Hindlimb muscle (tissue), 1 donor: ENCODE measurements at regions not wholly inside any gene's neighbourhood (a gene's known extent, or its start where the extent isn't known, plus 50 kb on each side); places are given as distances from the start of the nearest gene placed in this dataset.

Experiments used
- DNase-seq: peaks from one replicate; pipeline ENCODE4 v3.0.0-alpha.2; 2013

DNA sequence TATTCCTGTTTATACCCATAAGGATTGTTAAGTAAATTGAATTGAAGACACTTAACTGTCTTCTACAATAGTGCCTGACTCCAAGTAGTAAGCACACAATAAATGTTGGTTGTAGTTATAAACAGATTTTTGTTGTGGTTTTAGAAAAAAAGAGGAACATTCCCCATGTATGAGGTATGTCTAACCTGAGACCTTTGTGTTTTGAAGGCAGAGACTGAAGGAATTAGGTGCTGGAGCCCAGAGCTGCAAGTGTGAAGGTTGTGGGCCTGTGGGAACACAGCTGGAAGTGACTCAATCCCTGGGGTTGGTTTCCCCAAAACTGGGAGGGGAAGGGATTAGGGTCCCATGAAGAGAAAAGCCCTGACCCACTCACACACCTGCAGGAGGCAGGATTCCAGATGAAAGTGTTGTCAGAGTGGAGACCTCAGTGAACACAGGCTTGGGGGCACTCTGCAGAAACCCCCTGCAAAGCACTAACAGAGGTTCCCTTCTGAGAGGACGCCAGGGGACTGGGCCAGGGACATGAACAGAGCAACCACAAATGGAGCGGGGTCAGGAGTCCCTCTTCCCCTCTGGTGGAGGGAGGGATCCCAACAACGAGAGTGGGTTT, 265.1 kb upstream of the KLF14 start:
- DNase-seq: no peak

DNA sequence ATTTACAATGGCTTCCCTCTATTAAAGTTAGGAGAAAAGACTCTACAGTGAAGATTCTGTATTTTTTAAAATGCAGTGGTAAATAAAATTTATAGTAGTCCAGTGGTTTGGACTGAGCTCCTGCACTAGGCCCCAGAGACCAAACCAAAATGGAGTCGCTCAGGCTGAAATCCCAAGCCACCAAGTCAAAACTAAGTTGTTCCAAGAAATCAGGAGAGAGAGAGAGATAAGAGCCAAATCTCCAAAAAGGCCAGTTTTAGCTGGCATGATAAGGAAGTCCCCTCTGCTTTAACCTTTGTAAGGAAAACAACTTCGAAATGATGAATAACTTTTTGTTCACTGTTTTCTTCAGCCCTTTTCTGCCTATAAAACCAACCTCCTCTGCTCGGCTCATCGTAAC, 265.9 kb upstream of the KLF14 start:
- no peak for DNase-seq

DNA sequence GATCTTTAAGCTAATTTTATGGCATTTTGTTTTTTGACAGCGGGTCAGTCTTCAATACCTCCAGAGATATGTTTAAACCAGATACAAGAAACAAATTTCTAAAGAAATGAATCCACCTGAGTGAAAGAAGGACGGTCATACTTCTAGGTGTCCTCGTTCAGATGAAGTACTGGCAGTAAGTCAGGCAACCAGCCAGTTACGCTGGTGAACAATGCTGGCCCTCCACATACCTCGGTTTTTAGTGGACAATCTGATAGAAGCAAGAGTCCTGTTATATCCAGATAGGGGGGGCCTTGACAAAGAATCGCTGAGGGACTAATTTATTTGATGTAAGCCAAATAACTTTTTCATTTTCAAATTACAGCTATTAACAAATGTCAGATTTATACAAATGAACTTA, 266.4 kb upstream of the KLF14 start:
- no peak for DNase-seq

DNA sequence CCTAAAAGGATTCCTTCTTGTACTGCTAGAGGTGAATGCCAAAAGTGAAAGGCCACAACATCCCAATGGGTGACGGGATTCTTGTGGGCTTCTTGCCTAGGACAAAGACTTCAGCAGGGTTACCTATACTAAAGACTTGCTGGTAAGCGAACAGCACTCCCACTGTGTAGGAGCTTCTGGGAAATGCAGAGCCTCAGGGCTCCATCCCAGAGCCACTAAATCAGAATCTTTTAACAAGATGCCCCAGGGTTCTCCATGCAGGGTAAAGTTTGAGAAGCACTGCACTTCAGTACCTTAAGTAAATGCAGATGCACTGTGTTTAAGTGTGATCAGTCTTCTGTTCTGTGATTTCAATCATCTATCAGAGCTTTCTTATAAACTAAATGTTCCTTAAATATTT, 266.9 kb upstream of the KLF14 start:
- no peak for DNase-seq

DNA sequence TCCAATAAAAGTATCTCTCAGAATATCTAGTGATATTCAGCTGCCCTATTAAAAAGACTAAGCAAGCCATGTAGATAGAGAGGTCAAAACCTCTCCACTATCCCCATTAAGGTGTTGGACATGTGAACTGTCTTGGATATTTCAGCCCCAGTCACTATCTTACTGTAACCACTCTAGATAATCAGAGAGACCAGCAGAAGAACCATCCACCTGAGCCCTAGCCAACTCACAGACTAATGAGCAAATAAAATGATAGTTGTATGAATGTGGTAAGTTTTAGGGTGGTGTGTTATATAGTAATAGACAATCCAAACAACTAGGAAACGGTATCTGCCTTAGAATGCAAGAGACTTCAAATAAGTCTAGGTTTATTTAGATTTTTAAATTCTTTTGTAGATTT, 268.6 kb upstream of the KLF14 start:
- DNase-seq: no peak

DNA sequence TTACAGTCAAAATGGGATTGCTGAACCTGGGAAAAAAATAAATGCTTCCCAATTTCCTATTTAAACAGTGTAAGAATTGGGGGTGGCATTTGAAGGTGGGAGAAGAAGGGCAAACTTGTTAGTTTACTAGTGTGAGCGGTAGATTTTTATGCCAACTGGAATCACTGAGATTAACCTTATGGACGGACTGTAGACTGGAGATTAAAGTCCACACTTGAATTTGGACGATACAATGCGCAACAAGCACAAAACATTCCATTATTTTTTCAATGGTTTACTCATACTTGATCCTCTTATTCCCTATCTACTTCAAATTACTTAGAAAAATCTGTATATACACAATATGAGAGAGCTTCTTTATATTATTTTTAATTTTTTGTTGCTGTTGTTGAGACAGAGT, 269.6 kb upstream of the KLF14 start:
- DNase-seq: no peak

DNA sequence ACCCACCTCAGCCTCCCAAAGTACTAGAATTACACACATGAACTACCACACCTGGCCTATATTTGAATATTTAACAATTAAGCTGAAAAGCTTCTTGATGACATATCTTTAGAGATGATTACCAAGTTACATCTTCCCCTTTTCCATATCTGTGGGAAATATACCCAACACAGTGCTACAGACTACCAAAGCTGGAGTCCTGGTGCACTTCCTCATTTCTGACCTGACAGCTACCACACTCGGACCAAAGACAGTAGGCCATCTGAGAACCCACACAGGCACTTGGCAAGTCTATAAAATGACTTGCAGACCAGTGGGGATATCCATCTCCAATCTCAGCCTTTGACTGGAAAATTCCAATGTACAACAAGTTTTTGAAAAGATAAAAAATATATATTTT, 270.4 kb upstream of the KLF14 start:
- no peak for DNase-seq

DNA sequence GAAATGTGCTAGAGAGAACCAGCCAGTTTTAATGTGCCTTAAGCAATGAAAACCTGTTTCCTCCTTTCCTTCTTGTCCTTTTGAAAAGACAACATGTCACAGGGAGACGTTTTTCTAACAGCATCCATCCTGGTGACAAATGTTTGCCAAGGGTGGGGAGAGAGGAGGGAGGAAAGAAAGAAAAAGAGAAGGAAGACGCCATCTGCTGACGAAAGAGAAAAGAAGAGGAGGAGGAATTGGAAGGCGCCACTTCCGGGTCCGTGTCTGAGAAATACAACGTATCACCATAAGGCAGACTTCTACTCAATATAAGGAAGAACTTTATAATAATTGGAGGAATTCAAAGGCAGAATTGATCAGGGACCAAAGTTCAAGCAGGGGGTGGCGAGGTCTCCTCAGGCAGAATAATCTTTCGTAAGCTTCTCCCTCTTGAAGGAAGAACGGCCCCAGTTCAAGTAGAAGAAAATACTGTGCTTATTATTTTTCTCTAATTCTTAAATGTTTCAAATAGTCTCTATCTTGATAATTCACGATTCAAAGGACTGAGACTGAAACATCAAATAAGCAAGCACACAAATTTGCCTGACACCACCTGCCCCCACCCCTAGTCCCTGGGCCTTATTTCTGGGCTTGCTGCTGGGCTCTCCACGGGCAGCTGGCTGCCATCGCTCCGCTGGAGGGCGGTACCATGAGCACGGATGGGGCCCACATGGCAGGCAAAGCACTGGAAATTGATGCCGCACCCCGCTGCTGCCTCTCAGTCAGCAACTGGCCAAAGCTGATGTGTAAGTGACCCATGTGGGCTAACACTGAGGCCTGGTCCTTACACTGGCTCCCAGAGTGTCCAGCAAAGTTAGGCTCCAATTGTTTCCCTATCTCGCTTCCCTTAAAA, 273.7 kb upstream of the KLF14 start:
- DNase-seq: peak; percentile 81

DNA sequence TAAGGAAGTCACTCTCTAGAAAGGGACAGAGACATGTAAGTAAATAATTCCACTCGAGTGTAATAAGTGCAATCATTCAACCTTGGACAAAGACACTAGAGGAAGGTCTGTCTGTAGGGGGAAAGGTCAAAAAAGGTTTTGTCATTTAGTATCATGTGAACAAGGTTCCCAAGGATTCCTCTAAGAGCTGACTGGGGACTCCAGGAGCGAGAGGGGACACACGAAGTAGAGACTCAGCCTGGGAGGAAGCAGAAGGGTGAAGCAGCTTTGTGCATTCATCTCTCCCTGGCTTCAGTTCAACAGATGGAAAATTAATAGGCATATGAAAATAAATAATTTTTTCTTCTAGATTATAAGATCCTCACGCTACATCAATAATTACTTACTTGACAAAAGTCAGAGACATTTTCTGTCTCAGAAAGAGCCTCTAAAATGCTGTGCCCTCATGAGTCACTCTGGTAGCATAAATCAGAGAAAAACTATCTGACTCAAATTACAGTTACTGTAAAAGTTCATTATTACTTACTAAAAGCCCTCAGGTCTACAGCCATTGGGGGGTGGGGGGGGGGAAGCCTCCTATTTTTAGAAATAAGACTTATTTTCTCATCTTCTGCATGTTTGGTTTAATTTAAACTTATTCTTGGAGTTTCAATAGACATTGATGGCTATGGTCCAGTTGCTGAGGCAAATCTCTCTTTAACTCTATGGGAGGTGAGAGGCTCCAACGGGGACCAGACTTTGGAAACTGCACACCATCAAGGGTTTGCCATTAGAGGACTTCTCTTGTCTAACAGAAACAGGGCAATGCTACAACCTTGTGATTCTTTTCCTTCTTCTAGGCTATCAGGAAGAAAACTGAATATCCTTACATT, 275.1 kb upstream of the KLF14 start:
- DNase-seq: no peak

DNA sequence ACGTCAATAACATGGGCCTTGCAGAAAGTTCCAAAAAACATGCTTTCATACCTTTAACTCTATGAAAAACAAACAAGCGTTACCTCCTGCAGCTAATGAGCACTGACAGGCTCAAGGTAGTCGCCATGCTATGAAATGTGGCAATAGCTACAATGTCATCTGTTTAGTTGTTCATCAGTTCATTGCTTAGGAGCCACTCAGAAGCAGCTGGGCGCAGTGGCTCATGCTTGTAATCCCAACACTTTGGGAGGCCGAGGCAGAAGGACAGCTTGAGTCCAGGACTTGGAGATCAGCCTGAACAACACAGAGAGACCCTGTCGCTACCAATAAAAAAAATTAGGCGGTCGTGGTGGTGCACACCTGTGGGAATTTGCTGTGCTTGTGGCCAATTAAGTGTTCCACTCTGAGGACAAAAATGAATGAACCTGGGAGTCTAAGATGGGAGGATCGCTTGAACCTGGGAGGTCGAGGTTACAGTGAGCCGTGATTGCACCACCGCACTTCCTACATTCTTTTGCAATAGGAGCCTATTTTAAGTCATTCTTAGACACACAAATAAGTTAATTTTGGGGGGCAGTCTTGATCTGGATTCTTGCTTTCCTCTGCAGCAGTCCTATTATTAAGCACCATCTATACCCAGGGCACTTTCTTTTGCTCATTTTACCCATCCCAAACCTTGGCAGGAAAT, 276.2 kb upstream of the KLF14 start:
- no peak for DNase-seq

DNA sequence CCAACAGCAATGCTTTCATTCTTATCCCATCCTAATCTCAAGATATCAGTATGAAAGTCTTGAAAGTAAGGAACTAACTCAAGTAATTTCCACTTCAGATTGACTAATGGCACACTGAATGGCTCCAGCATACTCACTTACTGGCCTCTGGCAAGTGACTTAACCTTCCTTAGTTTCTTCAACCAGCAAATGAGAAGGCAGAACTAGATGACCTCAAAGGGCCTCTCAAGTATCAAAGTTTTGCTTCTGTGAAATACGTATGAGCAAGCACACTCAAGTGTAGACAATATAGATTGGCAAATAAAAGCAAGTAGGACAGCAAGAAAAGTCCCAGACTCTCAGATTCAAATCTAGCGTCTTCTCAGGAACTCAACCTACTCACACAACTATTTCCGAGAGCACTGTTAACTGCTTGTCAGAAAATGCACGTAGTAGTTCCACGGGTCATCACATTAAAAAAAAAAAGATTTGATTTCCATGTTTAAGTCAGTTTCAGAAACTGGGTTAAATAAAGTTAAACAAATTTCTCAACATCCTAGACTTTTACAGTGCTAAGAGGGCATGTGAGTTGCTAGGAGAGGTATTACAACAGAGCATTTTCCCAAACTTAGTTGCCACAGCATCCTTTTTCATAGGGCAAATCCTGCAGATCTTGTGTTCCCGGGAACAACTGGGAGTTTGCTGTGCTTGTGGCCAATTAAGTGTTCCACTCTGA, 276.9 kb upstream of the KLF14 start:
- DNase-seq: no peak

DNA sequence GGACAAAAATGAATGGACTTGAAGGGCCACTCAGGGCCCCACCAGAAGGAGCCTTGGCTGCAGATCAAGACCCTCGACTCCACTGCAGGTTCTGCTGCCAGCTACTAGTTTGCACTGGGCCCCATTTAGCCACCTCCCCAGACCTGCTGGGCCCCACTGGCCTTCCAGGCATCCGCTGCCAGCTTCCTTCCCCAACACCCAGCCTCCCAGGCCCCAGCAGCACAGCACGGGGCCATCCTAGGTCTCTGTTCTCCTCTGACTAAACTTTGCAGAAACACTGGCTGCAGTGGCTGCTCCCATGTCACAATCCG, 277.4 kb upstream of the KLF14 start:
- DNase-seq: no peak

DNA sequence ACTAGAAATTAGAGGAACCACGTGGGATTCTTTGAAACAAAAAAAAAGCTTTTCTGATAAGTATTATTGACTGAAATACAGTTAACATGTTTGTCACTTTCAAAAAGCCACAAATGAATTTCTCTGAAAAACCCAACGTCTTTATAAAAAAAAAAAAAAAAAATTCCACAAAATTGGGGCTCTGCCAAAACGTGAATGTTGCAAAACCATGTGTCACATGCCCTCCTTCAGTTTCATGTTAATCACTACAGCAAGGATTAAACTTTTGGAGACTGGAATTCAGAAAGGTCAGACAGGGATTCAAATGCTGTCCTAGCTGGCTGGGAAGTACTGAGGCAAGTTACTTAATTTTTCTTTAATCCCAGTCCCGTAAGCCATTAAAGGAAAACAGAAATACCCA, 278.0 kb upstream of the KLF14 start:
- DNase-seq: no peak

DNA sequence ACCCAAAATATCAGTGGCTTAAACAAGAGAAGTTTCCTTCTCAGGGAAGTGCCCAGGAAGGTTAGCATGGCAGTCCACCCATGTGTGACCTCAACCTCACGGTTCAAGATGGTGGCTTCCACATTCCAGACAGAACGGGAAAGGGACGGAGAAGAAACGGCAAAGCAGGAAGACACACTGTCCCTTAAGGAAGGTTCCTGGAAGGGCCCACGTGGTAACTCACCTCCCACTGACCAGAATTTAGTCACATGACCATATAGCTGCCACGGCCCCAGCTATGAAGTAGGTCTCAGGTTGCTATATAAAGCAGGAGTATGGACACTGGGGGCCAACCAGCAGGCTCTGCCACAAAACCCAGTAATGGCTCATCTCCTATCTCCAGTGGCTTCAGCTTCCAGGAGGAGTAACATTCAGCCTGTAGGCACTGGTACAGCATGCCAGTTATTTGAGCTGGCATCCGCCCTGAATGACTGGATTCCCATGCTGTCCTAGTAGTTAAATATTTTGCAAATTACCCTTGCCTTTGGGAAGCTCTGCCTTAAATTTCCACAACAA, 278.5 kb upstream of the KLF14 start:
- no peak for DNase-seq

DNA sequence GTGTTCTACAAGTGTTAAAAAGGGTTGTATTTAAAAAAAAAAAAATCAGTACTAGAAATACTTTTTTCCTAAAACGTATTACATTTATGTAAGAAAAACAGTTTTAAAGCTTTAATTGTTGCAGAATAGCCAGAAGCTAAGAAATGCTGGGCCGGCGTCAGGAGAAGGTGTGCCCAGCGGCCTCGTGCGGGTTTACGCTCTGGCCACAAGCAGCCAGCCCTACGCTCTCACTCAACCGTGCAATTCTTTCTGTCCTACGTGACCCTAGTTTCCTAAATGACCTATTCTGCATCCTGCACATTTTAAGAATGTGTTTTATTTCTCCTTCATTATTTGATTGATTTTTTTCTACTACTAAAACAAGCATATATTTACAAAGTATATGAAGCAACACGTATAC, 279.7 kb upstream of the KLF14 start:
- DNase-seq: no peak

DNA sequence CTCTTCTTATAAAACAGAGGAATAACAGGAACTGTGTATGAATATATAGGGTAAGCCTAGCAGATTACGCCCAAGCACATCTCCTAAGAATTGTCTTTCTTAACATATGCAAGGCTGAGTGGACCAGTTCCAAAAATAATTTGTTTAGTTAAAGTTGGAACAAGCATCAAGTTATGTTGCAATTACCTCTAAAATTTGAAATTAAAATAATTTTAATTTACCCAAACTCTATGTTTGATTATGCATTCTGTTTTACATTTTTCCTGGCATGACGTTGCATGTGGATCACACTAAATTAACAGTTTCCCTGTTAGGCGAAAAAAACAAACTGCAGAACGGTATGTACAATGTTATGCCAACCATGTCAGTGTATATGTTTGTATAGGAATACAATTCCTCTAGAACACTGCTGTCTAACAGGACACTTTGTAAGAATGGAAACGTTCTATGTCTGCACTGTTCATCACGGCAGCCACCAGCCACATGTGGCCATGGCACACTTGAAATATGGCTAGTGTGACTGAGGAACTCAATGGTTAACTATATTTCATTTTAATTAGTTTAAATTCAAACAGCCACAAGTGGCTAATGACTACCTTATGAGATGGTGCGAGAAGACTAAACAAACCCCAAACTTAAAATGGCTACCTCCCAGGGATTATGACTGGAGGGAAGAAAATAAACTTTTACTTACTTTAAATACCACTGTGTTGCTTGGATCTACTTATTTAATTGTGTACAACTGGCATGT, 281.1 kb upstream of the KLF14 start:
- DNase-seq: no peak

DNA sequence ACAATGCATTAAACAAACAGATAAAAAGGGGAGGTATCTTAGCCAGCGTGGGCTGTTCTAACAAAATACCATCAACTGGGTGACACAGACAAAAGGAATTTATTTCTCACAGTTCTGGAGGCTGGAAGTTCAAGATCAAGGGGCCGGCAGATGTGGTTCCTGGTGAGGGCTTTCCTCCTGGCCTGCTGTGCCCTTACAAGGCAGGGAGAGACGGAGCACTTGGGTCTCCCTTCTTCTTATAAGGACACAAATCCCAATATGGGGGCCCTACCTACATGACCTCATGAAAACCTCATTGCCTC, 281.6 kb upstream of the KLF14 start:
- DNase-seq: no peak

DNA sequence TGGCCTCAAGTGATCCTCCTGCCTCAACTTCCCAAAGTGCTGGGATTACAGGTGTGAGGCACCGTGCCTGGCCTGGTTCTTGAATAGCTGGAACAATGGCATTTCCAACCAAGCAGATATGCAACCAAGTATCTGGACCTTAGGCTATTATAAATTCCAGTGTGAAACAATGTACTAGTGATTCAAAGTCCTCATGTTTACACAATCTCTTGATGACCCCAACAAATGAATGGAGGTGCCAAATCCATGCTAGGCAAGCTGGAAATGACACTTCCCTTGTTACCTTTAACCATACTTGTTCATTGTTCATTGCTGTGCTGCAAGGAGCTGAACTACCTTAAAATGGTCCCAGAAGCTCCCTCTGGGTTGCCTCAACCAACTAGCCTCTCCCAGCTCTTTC, 282.2 kb upstream of the KLF14 start:
- DNase-seq: no peak

DNA sequence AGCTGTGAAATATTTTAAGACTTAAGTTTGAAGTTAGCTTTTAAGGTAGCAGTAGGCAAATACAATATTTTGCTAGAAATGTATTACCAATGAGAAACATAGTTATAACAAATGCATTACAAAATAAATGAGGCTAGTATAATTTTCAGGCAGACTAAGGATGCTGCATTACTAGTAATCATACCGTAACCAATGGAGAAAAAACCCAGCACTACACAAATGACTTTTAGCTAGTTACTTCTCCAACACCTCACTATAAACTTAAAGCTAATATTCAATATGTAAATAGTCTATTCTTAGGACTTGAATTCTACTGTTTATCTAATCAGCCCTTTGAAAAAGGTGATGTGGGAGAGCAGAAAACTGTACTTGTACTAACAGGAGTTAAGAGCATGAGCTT, 285.3 kb upstream of the KLF14 start:
- DNase-seq: no peak

DNA sequence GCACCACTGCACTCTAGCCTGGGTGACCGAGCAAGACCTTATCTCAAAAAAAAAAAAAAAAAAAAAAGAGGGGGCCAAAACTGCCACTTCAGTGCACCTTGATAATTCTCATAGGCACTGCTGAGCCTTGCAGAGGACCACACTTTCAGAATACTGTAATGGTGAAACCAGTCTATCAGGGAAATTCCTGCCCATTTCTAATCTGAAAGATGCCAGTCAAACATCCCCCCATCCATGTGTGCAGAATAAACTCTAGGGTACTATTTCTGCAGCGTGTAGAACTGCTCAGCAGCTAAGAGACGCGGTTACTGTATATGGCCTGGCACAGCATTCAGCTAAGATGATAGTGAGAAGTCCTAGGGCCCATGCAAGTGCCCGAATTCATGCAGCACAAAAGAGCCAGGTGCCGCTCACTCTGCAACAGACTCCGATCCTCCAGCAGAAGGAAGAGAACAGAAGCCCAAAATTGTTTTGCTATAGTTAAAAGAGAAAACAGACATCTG, 286.8 kb upstream of the KLF14 start:
- no peak for DNase-seq

DNA sequence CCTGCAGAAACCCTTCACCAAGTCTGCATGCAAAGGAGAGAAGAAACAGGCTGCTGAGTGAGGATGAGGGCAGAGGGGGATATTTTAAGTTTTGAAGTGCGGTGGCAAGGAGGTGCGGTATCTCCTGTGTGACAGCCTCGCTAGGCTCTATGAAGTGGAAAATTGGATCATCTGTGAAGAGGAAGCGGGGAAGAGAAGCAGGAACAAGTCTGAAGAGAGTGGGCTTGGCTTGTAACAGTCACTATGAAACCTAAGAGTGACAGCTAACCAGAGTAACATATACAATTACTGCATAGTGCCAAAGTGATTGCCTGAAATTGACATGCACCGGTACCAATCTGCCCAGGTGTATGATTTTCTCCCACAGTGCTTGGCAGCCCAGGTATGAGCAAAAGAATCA, 287.5 kb upstream of the KLF14 start:
- DNase-seq: no peak
